HG02938 (cell line): ENCODE measurements at regions not wholly inside any gene's neighbourhood (a gene's known extent, or its start where the extent isn't known, plus 50 kb on each side); places are given as distances from the start of the nearest gene placed in this dataset.

ENCODE experiments used
- ATAC-seq: cut with Tn5 transposase; IDR thresholded peaks from one replicate; pipeline ENCODE4 v1.9.1; 2021; ENCODE audit warnings: mild to moderate bottlenecking, moderate library complexity; ENCODE audit not compliant: unreplicated experiment

- ATAC-seq = no peak
Observed at GRCh38 chr6:10307028-10307427, 107.8 kb downstream of the TFAP2A start.

- ATAC-seq = no peak
Observed at GRCh38 chr6:10305790-10306415, 109.0 kb downstream of the TFAP2A start.

GRCh38 chr6:10303608-10304506 is 111.0 kb downstream of the TFAP2A start:
- no peak for ATAC-seq

GRCh38 chr6:10302566-10303235 is 112.2 kb downstream of the TFAP2A start:
- no peak for ATAC-seq

GRCh38 chr6:10300071-10300470 is 114.8 kb downstream of the TFAP2A start:
- no peak for ATAC-seq

- ATAC-seq = no peak
Observed at GRCh38 chr6:10297832-10298231, 117.0 kb downstream of the TFAP2A start.

- ATAC-seq = no peak
Observed at GRCh38 chr6:10278746-10279145, 136.1 kb downstream of the TFAP2A start.

GRCh38 chr6:10276660-10277287 is 138.1 kb downstream of the TFAP2A start:
- no peak for ATAC-seq

- no peak for ATAC-seq
Observed at GRCh38 chr6:10276106-10276505, 138.8 kb downstream of the TFAP2A start.

- ATAC-seq = no peak
Observed at GRCh38 chr6:10272591-10272990, 142.3 kb downstream of the TFAP2A start.

GRCh38 chr6:10271982-10272381 is 142.9 kb downstream of the TFAP2A start:
- no peak for ATAC-seq

GRCh38 chr6:10269814-10270472 is 144.9 kb downstream of the TFAP2A start:
- peak; percentile 68 for ATAC-seq

GRCh38 chr6:10268611-10269310 is 146.1 kb downstream of the TFAP2A start:
- no peak for ATAC-seq

GRCh38 chr6:10268111-10268510 is 146.8 kb downstream of the TFAP2A start:
- no peak for ATAC-seq

- ATAC-seq = no peak
Observed at GRCh38 chr6:10266462-10266861, 148.4 kb downstream of the TFAP2A start.

- ATAC-seq = no peak
Observed at GRCh38 chr6:10266061-10266460, 148.8 kb downstream of the TFAP2A start.

GRCh38 chr6:10262505-10262904 is 152.4 kb downstream of the TFAP2A start:
- no peak for ATAC-seq

- ATAC-seq = no peak
Observed at GRCh38 chr6:10259671-10260070, 155.2 kb downstream of the TFAP2A start.

GRCh38 chr6:10258341-10258740 is 156.5 kb downstream of the TFAP2A start:
- ATAC-seq = no peak

- ATAC-seq = peak; percentile 64
Observed at GRCh38 chr6:10256113-10256690, 158.7 kb downstream of the TFAP2A start.
